OCI-LY7 (cell line): ENCODE measurements at regions not wholly inside any gene's neighbourhood (a gene's known extent, or its start where the extent isn't known, plus 50 kb on each side); places are given as distances from the start of the nearest gene placed in this dataset.

Experiments used
- BruUV-seq: library from RNA; stranded (reverse); fragments of 400-500 nt; replicated peaks from 2 replicates; lab custom pipeline; 2021; lab: Mats Ljungman, UMichigan
- CTCF ChIA-PET: fragments of 300-600 bp; sonication (Branson Sonifier 250); formaldehyde crosslinking; loops from one replicate; lab custom pipeline; 2022; ENCODE audit warnings: antibody characterized with exemption; ENCODE audit not compliant: unreplicated experiment; lab: Charles Lee
- POLR2A ChIA-PET: fragments of 300-600 bp; sonication (Branson Sonifier 250); formaldehyde crosslinking; loops from one replicate; lab custom pipeline; 2022; ENCODE audit warnings: antibody characterized with exemption; lab: Charles Lee
- DNase-seq: peaks from one replicate; pipeline ENCODE4 v3.0.0-alpha.2; 2015; ENCODE audit warnings: low spot score
- H2AFZ ChIP-seq: fragments of 200-600 bp; sonication (generic), shearing (Covaris generic); 2 replicates; pipeline ENCODE4 v1.6.1; 2014; ENCODE audit warnings: mild to moderate bottlenecking, antibody characterized with exemption, low read length, moderate library complexity
- H3K27ac ChIP-seq: fragments of 200-600 bp; sonication (generic); 2 replicates; pipeline ENCODE4 v1.5.1; 2014; ENCODE audit warnings: mixed run types, low read depth, mild to moderate bottlenecking, moderate library complexity, low read length, inconsistent platforms; ENCODE audit not compliant: poor library complexity, severe bottlenecking
- H3K36me3 ChIP-seq: fragments of 200-600 bp; sonication (generic); 2 replicates; pipeline ENCODE4 v1.6.1; 2014; ENCODE audit warnings: mild to moderate bottlenecking, antibody characterized with exemption, low read length, moderate library complexity, mixed read lengths; ENCODE audit not compliant: insufficient read depth
- H3K4me1 ChIP-seq: fragments of 200-600 bp; sonication (generic); 2 replicates; pipeline ENCODE4 v1.5.1; 2014; ENCODE audit warnings: mild to moderate bottlenecking, low read length; ENCODE audit not compliant: insufficient read depth, poor library complexity, severe bottlenecking
- H3K4me2 ChIP-seq: fragments of 200-600 bp; sonication (generic); 2 replicates; pipeline ENCODE4 v1.6.1; 2014; ENCODE audit warnings: mild to moderate bottlenecking, low read length
- H3K4me3 ChIP-seq: fragments of 200-600 bp; sonication (generic); 2 replicates; pipeline ENCODE4 v1.5.1; 2014; ENCODE audit warnings: mild to moderate bottlenecking, low read depth, low read length; ENCODE audit not compliant: poor library complexity, severe bottlenecking
- H3K79me2 ChIP-seq: fragments of 200-600 bp; sonication (generic); 2 replicates; pipeline ENCODE4 v1.6.1; 2016; ENCODE audit warnings: low read depth, mild to moderate bottlenecking, low read length, moderate library complexity, mixed read lengths; ENCODE audit not compliant: insufficient read depth
- H3K9me2 ChIP-seq: fragments of 200-600 bp; sonication (generic); 2 replicates; pipeline ENCODE4 v1.6.1; 2016; ENCODE audit warnings: mild to moderate bottlenecking, low read length, mixed read lengths; ENCODE audit not compliant: insufficient read depth
- H3K9me3 ChIP-seq: fragments of 200-600 bp; sonication (generic); 2 replicates; pipeline ENCODE4 v1.6.1; 2014; ENCODE audit warnings: mild to moderate bottlenecking, mixed run types, low read length, mixed read lengths
- H4K20me1 ChIP-seq: fragments of 200-600 bp; sonication (generic); 2 replicates; pipeline ENCODE4 v1.6.1; 2014; ENCODE audit warnings: mild to moderate bottlenecking, antibody characterized with exemption, low read length, moderate library complexity, mixed read lengths; ENCODE audit not compliant: insufficient read depth
- CTCF ChIP-seq: fragments of 200-600 bp; sonication (generic); conservative IDR thresholded peaks from 2 replicates; pipeline ENCODE4 v1.5.1; 2014; ENCODE audit warnings: mild to moderate bottlenecking, antibody characterized with exemption, low read length, moderate library complexity, mixed read lengths
- EZH2phosphoT487 ChIP-seq: fragments of 200-600 bp; sonication (generic); IDR thresholded peaks from 2 replicates; pipeline ENCODE4 v1.6.1; 2018; ENCODE audit warnings: low read depth, borderline replicate concordance, mild to moderate bottlenecking, mixed run types, antibody characterized with exemption, low read length, moderate library complexity, mixed read lengths
- intact Hi-C: fragments of 100-400 bp; cut with micrococcal nuclease; formaldehyde crosslinking; loops from one replicate; pipeline ENCODE4 v1.10.0; 2022; ENCODE audit not compliant: unreplicated experiment

GRCh38 chr19:20431826-20432225 lies 133.8 kb downstream of the ZNF737 start:
- H4K20me1 ChIP-seq, result no peaks in the 10 kb centered on the region
- no peaks in the 10 kb centered on the region for H3K9me2 ChIP-seq
- H3K36me3 ChIP-seq, result no peaks in the 10 kb centered on the region
- POLR2A ChIA-PET, result interaction anchor here (0.6 kb wide), 1 partner anchor 138 kb away, joined by 3 read pairs; no protein-coding TSS in a partner anchor
- DNase-seq, result no peak
- H3K4me3 ChIP-seq, result no peak overlapping the region
- no peaks in the 10 kb centered on the region for H3K79me2 ChIP-seq
- BruUV-seq, result no TSS peak
- intact Hi-C loops, result no loop called here
- H3K4me1 ChIP-seq, result peaks cover 7% of the 10 kb centered on the region
- TF ChIP-seq CTCF, result no peak
- no peak for TF ChIP-seq EZH2phosphoT487
- H2AFZ ChIP-seq, result peak overlapping the region; percentile 61; the same call in 1 of the 2 replicates
- H3K27ac ChIP-seq, result no peak overlapping the region
- H3K9me3 ChIP-seq, result no peaks in the 10 kb centered on the region
- no peak overlapping the region for H3K4me2 ChIP-seq
- CTCF ChIA-PET, result no interaction called here

GRCh38 chr19:20423381-20424197 lies 142.0 kb downstream of the ZNF737 start:
- peaks cover 16% of the 10 kb centered on the region for H3K4me1 ChIP-seq
- CTCF ChIA-PET, result no interaction called here
- POLR2A ChIA-PET, result interaction anchor here (0.6 to 0.9 kb wide), 6 partner anchors 11 to 353 kb away, joined by 3 to 8 read pairs (median 3); no protein-coding TSS in a partner anchor
- peaks cover 47% of the 10 kb centered on the region for H3K36me3 ChIP-seq
- peaks cover 53% of the 10 kb centered on the region for H3K79me2 ChIP-seq
- no TSS peak for BruUV-seq
- H3K27ac ChIP-seq, result peak overlapping the region; percentile 91
- peak overlapping the region; percentile 50; the same call in 1 of the 2 replicates for H2AFZ ChIP-seq
- H4K20me1 ChIP-seq, result no peaks in the 10 kb centered on the region
- H3K9me3 ChIP-seq, result no peaks in the 10 kb centered on the region
- intact Hi-C loops, result loop anchor here (10.0 kb wide), 1 partner anchor 149 kb away; no protein-coding TSS in a partner anchor
- TF ChIP-seq CTCF, result no peak
- no peak for TF ChIP-seq EZH2phosphoT487
- no peaks in the 10 kb centered on the region for H3K9me2 ChIP-seq
- peak overlapping the region; percentile 100 for H3K4me3 ChIP-seq
- DNase-seq, result peak; percentile 38
- peak overlapping the region; percentile 68 for H3K4me2 ChIP-seq
